Thyroid gland (tissue), 4 donors: ENCODE measurements at regions not wholly inside any gene's neighbourhood (a gene's known extent, or its start where the extent isn't known, plus 50 kb on each side); places are given as distances from the start of the nearest gene placed in this dataset.

Experiments used
- POLR2A ChIP-seq, 2 donors: fragments of 450-650 bp; IDR thresholded peaks; one replicate each; pipeline ENCODE4 v1.6.1; 2017; ENCODE audit warnings: antibody characterized with exemption in 2 of 2, mild to moderate bottlenecking in 2 of 2, moderate library complexity in 1 of 2
- TF ChIP-seq, protein P1 (sequence below), 6 experiments: fragments of 200-600 bp in 3 of 6; fragments of 450-650 bp in 3 of 6; sonication (generic) in 3 of 6; IDR thresholded peaks; one replicate each; pipeline ENCODE4 v1.5.1; 2016 to 2019; ENCODE audit warnings: antibody characterized with exemption in 6 of 6, mild to moderate bottlenecking in 2 of 6, inconsistent platforms in 1 of 6, moderate library complexity in 1 of 6

DNA sequence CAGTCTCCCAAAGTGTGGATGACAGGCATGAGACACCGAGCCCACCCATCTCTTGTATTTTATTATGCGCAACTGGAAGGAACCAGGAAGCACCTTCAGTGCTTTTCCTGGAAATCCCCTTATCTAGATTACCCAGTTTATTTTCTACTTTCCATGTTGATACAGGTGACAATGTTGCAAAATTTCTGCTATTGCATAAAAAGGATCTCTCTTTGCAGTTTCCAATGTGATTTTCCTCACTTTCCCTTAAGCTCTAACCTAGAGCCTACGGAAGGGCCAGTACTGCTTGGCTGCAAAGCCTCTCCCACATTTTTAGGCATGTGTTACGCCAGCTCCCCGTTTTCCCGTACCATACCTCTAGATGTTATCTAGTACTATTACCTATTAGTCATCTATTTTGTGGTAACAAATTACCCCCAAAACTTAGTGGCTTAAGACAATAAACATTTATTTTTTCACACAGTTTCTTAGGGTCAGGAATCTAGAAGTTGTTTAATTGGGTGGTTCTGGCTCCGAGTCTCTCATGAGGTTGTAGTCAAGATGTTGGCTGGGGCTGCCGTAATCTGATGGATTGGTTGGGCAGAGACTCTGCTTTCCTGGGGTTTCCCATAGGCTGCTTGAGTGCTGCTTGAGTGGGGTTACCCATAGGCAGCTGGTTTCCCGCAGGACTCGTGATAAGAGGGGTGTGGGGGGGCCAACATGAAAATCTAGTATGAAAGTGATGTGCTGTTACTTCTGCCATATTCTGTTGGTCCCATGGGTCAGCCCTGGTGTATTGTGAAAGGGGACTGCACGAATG, 131.5 kb upstream of the HNRNPU start:
- TF ChIP-seq, protein P1, sequence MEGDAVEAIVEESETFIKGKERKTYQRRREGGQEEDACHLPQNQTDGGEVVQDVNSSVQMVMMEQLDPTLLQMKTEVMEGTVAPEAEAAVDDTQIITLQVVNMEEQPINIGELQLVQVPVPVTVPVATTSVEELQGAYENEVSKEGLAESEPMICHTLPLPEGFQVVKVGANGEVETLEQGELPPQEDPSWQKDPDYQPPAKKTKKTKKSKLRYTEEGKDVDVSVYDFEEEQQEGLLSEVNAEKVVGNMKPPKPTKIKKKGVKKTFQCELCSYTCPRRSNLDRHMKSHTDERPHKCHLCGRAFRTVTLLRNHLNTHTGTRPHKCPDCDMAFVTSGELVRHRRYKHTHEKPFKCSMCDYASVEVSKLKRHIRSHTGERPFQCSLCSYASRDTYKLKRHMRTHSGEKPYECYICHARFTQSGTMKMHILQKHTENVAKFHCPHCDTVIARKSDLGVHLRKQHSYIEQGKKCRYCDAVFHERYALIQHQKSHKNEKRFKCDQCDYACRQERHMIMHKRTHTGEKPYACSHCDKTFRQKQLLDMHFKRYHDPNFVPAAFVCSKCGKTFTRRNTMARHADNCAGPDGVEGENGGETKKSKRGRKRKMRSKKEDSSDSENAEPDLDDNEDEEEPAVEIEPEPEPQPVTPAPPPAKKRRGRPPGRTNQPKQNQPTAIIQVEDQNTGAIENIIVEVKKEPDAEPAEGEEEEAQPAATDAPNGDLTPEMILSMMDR (IDR thresholded peaks at IDR 0.05): no peak
- no peak for TF ChIP-seq POLR2A (IDR thresholded peaks at IDR 0.05)
